Skeletal muscle cell (primary cell): ENCODE measurements at regions not wholly inside any gene's neighbourhood (a gene's known extent, or its start where the extent isn't known, plus 50 kb on each side); places are given as distances from the start of the nearest gene placed in this dataset.
"Not testable (repeated sequence)": the region's sequence is repeated elsewhere in the genome, so short reads cannot be mapped to it uniquely, and the experiment has no call there.

ENCODE experiments used
- DNase-seq: peaks from one replicate; pipeline ENCODE4 v3.0.0-alpha.2; 2010; ENCODE audit warnings: low read depth
- H3K4me3 ChIP-seq: 2 replicates; pipeline ENCODE4 v1.5.1; 2011; ENCODE audit warnings: low read depth, mild to moderate bottlenecking, control low read depth, low read length, moderate library complexity

DNA sequence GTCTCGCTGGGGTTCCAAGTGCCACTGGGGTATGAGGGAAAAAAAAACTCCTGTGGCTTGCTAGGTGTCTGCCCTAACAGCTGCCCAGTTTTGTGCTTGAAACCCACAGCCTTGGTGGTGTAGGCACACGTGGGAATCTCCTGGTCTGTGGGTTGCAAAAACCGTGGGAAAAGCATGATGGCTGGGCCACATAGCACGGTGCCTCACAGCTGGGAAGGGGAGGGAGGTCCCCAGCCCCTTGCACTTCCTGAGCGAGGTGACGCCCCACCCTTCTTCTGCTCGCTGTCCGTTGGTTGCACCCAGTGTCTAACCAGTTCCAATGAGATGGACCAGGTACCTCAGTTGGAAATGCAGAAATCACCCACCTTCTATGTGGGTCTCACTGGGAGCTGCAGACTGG lies 144.3 kb downstream of the KBTBD8 start:
- no peak overlapping the region for H3K4me3 ChIP-seq
- DNase-seq = no peak

DNA sequence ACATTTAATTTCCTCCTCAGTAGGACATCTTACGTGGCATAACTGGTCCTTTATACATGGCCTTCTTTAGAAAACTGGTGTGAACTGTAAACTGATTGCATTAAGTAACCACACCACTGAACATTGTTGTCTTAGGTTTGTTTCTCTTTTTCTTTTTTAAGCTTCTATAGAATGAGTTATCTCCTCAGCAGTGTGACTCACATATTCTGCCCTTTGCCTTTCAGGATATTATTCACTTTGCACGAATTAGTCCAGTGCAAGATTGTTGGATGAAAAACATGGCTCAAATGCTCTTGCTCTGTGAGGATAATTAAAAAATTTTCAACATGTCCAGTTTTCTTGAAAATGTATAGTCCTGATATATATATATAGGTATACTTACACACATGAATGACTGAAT lies 147.6 kb downstream of the KBTBD8 start:
- DNase-seq = no peak
- H3K4me3 ChIP-seq = no peak overlapping the region

- no peak overlapping the region for H3K4me3 ChIP-seq
- no peak for DNase-seq
Measured at GRCh38 chr3:67154429-67154828, 156.3 kb downstream of the KBTBD8 start.

DNA sequence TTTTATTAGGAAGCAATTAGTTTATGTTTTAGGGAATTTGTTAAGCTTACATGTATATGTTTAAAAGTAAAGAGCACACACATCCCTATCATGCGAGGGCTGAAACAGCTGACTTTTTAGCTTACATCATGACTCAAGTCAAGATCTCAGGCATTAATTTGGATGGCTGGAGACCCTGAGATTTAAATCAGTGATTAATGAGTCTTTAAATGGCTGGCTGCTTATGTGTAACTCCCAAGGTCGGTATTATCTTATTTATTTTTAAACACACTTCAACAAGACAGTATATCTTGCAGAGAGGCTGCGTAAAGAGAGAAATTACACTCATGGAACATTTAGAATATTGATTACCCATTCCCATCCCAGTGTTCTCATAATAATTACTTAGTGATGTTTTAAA lies 169.4 kb downstream of the KBTBD8 start:
- DNase-seq = no peak
- H3K4me3 ChIP-seq = no peak overlapping the region

GRCh38 chr3:67171841-67172240 lies 173.7 kb downstream of the KBTBD8 start:
- no peak for DNase-seq
- no peak overlapping the region for H3K4me3 ChIP-seq

DNA sequence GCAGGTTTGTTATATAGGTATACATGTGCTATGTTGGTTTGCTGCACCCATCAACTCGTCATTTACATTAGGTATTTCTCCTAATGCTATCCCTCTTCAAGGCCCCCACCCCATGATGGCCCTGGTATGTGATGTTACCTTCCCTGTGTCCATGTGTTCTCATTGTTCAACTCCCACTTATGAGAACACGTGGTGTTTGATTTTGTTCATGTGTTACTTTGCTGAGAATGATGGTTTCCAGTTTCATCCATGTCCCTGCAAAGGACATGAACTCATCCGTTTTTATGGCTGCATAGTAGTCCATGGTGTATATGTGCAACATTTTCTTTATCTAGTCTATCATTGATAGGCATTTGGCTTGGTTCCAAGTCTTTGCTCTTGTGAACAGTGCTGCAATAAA lies 175.0 kb downstream of the KBTBD8 start:
- not testable (repeated sequence) for H3K4me3 ChIP-seq

GRCh38 chr3:67176396-67176795 lies 178.3 kb downstream of the KBTBD8 start:
- H3K4me3 ChIP-seq = no peak overlapping the region
- peak; percentile 3 for DNase-seq

More for the DNA sequence above, 175.0 kb downstream of the KBTBD8 start:
- DNase-seq = not testable (repeated sequence)

GRCh38 chr3:67192466-67192865 lies 194.4 kb downstream of the KBTBD8 start:
- no peak for DNase-seq
- no peak overlapping the region for H3K4me3 ChIP-seq

DNA sequence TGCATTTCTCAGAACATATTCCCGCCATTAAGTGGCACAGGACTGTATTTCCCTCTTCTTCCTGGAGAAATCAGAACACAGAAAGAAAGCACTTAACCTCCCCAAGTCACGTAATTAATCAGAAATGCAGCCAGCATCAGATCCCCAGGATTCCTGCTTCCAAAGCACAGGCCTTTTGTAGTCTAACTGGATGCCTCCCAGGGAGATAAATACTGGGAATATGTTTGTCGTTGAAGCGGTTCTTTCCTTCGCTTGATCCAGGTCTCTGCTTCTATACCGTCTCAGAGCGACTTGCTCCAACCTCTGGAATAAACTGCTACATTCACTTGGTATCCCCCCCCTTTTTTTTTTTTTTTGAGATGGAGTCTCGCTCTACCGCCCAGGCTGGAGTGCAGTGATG lies 198.6 kb downstream of the KBTBD8 start:
- no peak overlapping the region for H3K4me3 ChIP-seq
- DNase-seq = no peak

DNA sequence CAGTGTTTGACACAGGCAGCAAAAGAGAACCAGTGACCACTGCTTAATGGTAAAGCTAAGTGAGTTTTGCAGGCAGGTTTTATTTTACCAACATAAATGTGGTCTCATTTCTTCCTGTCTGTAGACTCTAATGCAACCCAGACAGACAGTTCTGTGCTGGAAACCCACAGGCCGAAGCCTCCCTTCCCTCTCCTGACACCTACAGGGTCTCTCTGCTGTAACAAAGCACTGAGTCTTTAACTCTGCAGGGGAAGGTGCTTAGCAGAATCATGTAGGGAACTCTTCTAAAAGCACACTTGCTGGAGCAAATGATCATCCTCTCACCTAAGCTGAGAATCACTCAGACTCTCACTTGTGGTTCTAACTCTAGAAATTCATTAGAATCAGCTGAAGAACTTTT lies 200.3 kb downstream of the KBTBD8 start:
- no peak for DNase-seq
- no peak overlapping the region for H3K4me3 ChIP-seq

- H3K4me3 ChIP-seq = no peak overlapping the region
- DNase-seq = no peak
Measured at GRCh38 chr3:67200618-67201017, 202.5 kb downstream of the KBTBD8 start.

- no peak for DNase-seq
- no peak overlapping the region for H3K4me3 ChIP-seq
Measured at GRCh38 chr3:67201026-67201425, 202.9 kb downstream of the KBTBD8 start.

DNA sequence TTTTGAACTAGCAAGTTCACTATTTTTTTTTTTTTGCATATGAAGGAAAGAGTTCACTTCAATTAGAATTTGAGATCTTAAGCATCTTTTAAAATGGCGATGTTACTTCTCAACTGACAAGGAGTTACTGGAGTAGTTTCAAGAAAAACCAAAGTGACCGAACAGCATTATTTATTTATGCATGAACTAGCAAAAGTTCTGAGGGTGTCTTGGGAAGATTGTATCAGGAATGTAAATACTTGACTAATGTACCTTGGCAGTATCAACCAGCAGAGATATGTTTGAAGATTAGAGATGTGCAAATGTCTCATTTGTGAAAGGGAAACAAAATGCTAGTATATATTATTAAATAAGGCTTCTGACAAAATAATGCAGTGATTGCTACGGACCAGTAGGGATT lies 203.9 kb downstream of the KBTBD8 start:
- no peak for DNase-seq
- no peak overlapping the region for H3K4me3 ChIP-seq

GRCh38 chr3:67204951-67205350 lies 206.8 kb downstream of the KBTBD8 start:
- no peak for DNase-seq
- no peak overlapping the region for H3K4me3 ChIP-seq

- no peak for DNase-seq
- no peak overlapping the region for H3K4me3 ChIP-seq
Measured at GRCh38 chr3:67215690-67216089, 217.6 kb downstream of the KBTBD8 start.

DNA sequence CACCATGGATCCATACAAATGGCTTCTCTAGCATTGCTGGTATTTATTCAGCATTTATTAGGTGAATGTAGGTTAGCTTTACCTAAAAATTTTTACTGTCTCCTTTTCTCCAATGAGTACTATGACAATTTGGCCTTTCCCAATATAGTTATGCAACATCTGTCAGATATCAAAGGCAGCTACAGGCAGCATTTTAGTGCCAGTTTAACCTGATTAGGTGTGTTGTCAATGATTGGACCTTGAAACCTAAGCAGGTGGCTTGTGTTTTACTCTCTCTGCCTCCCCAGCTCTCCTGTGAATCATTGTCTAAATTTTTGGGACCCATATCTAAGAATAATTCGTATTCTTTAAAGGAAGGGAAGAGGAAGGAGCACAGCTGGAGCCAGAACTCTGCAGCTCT lies 228.9 kb downstream of the KBTBD8 start:
- no peak overlapping the region for H3K4me3 ChIP-seq
- no peak for DNase-seq

DNA sequence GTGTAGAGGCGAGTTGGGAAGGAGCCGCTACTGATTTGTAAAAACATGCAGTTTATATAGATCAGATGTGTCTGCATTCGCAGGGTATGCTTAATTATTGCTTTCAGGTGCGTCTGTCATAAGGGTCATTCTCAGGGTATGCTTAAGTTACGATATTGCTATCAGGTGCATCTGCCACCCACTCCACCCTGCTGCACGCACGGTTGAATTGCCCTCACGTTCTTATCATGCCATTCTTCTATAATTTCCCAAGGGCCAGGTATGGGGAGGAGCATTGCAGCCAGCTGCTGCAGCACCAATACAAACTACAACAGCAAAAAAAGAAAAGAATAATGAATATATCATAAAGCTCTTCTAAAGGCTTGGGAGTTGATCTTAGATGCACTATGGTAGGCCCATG lies 230.0 kb downstream of the KBTBD8 start:
- H3K4me3 ChIP-seq = no peak overlapping the region
- no peak for DNase-seq

DNA sequence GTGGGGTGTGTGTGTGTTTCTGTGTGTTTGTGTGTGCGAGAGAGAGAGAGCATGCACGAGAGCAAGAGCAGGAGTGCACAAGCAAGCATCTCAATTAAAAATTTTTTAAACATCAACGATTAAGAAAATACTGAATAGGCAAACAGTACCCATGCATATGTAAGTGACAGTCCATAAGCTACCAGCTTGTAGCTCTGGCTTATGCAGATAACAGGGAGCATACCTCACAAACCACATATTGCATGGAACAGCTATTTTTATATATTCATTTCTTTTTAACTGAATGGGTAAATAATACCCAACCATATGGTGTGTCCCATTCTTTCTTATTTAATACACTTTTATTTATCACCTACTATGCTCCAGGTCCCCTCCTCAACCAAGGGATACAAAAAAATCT lies 234.5 kb downstream of the KBTBD8 start:
- no peak for DNase-seq
- no peak overlapping the region for H3K4me3 ChIP-seq

GRCh38 chr3:67239353-67239752 lies 241.2 kb downstream of the KBTBD8 start:
- no peak for DNase-seq
- H3K4me3 ChIP-seq = no peak overlapping the region

DNA sequence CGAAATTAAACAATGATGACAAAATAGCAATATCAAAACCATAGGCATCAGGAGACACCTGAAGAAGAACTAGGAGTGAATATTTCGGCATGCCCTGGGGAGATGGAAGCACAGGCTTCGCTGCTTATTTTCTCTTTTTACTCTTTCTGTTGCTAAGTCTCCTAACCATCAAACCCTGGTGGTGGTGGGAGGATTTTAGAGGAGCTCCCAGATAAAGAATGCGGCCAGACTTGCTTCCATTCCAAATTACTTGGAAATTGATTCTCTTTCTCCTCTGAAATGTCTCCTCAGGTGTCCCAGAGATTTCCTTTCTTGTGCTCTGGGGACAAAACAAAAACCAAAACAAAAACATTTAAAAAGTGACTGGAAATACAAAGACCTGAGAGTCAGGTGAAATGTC lies 243.0 kb downstream of the KBTBD8 start:
- DNase-seq = no peak

DNA sequence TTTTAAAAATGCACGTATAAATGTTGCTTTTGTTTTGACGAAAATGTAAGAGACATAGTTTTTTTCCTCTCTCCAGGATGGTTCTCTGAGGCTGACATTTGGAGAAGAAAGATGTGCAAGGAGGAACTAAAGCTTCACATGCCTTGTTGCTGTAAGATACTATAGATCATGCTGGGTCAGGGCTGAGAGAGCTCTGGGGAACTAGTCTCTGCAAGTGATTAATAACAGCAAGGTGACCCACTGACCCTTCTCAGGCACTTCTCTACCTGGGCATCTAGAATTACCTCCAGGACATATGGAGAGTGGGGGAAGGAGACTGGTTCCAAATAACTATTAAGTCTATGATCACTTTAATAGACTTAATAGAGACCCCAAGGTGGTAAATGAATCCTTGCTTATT lies 246.0 kb downstream of the KBTBD8 start:
- no peak for DNase-seq
- no peak overlapping the region for H3K4me3 ChIP-seq

More for the DNA sequence above, 243.0 kb downstream of the KBTBD8 start:
- no peak overlapping the region for H3K4me3 ChIP-seq

GRCh38 chr3:67245545-67245944 lies 247.4 kb downstream of the KBTBD8 start:
- DNase-seq = no peak

More at GRCh38 chr3:67245545-67245944, 247.4 kb downstream of the KBTBD8 start:
- H3K4me3 ChIP-seq = no peak overlapping the region
